HG02852 (cell line): ENCODE measurements at regions not wholly inside any gene's neighbourhood (a gene's known extent, or its start where the extent isn't known, plus 50 kb on each side); places are given as distances from the start of the nearest gene placed in this dataset.

ENCODE experiments used
- ATAC-seq: cut with Tn5 transposase; IDR thresholded peaks from one replicate; pipeline ENCODE4 v1.9.1; 2021; ENCODE audit warnings: mild to moderate bottlenecking, moderate library complexity; ENCODE audit not compliant: unreplicated experiment

DNA sequence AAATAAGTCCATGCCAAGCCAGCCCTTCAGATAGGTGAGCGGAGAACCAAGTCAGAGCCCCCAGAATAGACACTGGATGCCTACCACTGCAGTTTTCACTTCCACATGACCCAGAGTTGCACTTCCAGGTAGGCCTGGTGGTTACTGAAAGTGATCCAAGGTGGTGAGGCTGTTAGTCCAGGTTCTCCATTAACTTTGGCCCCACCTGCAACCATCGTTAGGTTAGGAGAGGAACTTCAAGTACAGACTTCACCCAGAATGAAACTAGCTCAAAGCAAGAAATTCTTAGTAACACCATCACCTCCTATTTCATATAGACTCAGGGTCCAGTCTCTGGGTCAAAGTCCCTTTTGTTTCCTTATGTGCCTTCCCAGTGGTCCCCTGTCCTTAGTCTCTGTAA, 293.1 kb upstream of the ID2 start:
- ATAC-seq = no peak

DNA sequence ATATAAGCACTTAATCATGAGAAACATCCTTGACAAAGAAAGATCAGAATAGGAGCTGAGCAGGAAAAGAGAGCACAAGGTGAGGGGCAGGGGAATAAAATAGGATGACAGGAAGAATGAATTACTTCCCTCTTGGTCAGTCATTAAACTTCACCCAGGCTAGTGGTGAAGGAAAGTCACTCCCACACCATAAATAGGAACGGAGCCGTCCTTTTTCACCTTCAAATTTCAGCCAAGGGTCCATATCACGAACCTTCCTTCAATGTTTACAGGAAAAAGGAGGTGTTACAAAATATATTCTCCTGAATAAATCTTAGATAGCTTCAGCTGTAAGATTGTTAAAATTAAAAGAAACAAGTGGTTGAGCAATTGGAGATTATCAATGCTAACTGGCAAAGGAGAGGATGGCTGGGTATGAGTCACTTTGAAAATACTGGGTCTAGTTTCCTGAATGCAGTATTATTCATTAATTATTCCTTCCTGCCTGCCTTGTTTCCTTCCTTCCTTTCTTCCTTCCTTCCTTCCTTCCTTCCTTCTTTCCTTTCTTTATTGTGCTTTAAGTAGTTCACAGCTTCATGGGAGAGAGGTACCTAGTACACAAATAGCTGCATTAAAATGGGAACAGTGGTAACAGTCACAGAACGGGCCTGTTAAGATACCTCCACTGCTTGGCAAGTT, 292.3 kb upstream of the ID2 start:
- no peak for ATAC-seq

DNA sequence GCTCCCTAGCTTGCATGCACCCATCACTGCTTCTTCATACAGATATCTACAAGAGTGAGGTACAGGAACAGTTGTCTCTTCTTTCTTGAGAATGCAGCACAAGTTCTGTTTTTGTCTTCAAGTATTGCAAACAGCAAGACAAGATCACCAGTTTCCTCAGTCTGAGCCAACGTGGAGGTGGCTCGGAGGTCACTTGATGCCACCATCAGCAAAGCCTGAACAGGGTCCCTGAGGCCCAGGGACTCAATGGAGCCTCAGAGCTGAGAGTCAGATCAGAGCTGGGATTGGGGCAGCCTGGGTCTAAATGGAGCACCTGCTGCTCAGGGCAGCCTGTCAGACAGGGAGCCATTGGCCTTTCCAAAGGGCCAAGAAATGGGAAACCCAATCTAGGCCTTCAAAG, 290.7 kb upstream of the ID2 start:
- ATAC-seq = no peak

DNA sequence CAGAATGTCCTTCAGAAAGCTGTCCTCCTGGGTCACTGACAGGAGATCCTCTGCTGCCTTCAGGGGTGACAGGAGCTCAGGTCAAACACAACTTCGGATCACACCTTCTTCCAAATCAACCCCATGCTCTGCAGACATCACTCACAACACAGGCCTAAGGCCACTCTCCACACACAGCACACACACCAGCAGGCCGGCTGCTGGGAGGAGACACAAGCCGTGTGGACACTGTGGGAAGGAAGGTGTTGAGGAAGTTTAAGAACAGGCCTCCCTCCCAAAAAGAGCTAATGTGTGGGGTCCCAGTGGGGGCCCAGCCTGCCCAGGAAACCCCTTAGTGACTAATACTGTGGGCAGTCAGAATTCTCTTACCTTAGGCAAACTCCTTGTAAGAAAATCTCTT, 290.3 kb upstream of the ID2 start:
- no peak for ATAC-seq

DNA sequence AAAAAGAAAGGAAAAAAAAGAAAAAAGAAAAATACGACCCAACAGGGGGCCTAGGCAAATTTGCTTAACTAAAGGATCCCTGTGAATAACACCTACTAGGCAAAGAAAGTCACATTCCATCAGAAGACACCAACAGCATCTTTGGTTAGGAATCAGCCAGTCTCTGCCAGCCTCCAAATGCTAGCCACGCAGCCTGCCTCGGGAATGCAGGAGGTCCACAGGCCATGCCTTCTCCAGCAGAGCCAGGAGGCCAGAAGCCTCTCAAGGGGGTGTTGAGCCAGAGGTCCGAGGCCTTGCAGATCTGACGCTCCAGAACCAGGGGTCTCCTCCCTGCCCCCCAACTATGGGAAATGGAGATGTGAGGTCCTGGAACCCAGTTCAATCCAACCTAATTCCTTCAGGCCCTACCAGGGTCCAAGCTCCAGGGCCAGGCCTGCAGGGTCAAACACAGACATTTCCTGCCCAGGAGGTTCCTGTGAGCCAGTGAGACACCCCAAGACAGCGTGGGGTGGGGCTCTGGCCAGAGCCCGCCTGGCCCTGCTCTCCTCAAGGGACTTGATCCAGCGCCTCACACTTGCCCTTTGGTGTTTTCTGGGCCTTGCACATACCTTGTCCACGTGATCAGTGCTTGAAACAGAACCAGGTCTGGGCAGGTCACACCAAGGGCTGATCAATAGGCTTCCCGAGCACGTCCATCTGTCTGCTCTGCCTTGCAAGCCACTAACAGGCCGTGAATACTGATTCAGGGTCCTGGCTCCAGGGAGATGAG, 289.6 kb upstream of the ID2 start:
- no peak for ATAC-seq

DNA sequence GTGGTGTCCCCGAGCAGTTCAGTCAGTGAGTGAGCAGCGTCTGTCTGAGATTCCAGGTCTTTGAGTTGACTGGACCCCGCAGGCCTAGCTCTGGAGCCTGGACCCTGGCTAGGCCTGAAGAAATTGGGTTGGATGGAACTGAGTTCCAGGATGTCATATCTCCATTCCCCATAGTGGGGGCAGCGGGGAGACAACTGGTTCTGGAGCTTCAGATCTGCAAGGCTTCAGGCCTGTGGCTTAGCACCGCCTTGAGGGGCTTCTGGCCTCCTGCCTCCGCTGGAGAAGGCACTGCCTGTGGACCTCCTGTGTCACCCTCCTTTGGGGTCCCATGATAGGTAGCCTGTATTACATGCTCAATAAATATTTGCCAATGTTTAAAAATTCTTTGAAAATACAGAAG, 288.4 kb upstream of the ID2 start:
- ATAC-seq = no peak

DNA sequence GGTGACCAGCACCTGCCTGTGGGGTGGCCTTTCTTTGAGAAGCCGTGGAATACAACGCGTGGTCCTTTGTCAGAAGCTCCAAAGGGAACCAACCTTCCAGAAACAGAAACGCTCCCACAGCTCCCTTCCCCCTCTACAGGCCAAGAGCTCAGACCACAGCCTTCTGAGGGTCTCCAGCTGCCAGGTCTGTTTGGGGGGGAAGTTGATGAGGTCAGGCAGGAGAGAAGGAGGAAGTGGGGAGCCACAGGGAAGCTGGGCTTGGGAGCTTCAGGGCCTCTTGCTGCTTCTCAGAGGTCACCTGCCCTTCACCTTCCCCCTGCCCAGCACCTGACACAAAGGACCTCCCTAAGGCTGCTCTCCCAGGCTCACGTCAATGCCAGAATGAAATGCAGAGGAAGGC, 287.7 kb upstream of the ID2 start:
- no peak for ATAC-seq

DNA sequence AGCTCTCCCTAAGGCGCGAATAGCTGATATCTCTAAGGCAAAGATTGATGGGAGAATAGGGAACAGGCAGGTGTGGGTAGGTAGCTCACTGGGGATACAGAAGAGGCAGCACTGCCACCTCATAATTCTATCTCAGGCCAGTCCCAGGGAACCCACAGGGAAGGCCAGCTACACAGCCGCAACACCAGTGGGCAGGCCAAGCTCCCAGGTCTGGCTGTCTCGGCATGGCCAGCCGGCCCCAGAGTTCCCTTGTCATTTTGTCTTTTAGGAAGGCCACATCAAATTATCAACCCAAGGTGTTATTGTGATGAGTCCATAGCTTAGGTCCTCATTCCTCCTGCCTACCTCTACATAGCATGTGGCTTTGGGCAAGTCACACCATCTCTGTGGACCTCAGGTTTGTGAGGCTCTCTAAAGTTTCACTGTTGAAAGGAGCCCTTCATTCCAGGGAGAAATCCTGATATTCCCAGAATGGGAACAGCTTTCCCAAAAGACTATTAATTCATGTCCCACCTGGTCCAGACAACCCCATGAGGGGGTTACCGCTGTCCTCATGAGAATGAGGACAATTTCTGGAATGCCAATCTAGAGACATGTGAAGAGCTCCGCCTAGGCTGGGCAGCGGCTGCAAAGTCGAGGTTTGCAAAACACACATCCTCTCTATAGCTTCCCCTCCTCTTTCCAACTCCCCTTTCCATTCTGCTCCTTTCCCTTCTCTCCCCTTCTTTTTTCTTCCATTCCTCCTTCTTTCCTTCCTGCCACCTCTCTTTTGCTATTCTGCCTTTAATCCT, 287.1 kb upstream of the ID2 start:
- ATAC-seq = no peak

DNA sequence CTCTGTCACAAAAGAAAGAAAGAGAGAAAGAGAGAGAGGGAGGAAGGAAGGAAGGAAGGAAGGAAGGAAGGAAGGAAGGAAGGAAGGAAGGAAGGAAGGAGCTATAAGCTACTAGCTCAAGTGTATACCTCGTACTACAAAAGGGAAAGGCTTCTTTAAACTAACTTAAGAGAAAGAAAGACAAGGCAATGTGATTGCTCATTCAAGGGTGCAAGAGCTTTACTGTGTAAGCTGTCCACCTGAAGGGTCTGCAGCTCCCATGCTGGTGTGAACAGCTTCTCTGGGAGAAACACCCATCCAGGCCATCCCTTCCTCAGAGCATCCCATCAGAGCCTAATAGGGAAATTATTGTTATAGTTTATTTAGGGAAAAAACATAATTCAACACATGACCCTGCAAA, 286.1 kb upstream of the ID2 start:
- ATAC-seq = no peak

DNA sequence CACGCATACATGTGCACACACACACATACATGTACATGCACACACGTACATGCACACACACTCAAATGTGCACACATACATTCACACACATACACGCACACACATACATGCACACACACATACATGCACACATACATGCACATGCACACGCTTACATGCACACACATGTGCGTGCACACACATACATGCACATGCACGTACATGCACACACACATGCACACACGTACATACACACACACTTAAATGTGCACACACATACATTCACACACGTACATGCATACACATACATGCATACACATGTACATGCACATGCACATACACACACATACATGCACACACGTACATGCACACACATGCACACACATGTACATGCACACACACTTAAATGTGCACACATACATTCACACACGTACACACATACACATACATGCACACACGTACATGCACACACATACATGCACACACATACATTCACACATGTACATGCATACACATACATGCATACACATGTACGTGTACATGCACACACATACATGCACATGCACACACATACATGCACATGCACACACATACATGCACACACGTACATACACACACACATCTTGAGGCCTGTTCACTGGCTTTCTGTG, 283.7 kb upstream of the ID2 start:
- no peak for ATAC-seq

DNA sequence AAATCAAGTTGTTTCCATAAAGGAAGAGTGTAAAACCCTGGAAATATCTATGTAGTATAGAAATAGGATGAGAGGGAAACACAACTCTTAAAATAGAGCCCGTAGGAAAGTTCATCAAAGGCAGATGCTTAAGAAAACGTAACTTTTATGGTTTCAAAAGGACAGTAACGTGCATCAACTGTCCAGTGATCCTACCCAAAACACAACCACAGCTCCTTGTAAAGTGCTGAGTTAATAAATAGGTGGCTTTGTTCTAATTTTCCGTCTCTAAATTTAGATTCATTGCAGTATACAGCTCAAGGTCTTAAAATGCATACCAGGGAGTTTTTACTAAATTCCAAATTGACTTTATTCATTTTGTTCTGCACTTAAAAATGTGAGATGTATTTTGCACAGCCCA, 282.1 kb upstream of the ID2 start:
- no peak for ATAC-seq

DNA sequence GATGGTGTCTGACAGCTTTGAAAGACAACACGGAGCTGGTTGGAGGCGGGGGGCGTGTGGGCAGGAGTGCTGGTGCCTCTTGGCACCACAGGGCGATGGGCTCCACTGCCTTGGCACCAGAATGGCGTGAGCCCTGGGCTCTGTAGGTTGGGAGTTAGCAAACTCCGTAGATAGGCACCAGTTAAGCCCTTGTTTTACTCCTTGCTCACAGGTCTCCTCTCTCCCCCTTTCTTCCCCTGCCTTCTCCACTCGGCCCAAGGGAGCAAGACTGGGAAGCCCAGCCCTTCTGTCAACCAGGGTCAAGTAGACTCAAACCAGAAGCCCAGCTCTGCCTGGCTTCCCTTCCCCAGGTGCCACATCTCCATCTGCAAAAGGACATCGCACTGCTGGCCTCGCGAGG, 281.7 kb upstream of the ID2 start:
- no peak for ATAC-seq

DNA sequence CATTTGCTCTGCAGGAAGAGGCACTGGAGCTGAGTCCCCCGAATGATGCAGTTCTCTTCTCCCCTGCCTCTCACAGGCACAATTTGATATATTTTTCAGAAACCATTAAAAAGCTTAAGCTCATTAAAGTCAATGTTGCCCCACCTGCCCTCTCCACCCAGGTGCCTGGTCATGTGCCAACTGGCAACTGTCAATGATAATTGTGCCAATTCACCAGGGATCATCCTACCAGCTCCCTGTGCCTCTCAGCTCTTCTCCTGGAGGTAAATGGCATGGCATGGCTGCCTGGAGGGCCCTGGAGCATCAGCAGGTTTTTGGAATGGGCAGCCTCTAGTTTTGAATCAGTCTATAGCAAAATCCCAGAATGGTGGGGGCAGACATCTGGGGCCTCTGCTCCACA, 279.6 kb upstream of the ID2 start:
- ATAC-seq = no peak

DNA sequence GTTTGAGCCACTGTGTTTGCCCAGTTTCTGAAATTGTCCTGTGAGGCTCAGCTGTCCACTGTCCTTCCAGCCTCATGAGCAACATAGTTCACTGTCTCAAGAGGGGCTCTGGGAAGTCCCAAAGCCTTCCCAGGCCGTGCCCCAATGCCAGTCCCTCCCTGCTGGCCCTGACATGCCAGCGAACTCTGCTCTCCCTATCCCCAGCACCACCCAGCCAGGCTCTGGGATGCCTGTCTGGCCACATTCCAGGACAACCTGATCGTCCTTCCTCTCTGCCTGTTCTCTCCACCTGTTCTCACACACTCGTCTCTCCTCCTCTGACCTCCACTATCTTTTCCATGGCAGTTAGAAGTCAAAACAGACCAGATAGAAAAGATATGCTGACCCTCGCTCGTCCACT, 278.0 kb upstream of the ID2 start:
- ATAC-seq = no peak

DNA sequence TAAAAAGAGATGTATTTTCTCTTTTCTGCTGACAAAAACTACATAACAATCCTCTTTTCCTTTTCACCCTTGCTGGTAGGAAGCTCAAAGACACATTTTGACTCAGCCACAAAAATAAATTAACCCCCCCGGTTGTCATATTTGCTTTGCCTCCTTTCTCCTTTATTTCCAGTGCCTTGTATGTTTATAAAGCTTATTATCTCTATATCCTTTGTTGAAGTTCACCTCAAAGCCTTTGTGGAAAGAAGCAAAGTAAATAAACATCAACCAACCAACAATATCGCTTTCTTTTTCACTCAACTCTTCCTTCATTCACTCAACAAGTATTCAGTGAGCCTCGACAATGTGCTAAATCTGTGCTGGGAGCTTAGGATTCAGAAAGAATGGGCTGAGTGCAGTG, 276.5 kb upstream of the ID2 start:
- ATAC-seq = no peak

DNA sequence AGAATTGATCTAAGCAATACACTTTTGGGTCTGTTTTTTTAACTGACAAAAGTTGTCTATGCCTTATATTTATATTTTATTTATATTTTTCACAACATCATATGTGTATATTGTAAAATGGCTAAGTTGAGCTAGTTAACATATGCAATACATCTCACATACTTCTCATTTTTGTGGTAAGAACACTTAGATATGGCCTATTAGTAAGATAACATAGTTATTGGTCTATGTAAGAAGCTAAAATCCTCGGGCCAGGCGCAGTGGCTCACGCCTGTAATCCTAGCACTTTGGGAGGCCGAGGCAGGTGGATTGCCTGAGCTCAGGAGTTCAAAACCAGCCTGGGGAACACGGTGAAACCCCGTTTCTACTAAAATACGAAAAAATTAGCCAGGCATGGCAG, 275.6 kb upstream of the ID2 start:
- ATAC-seq = no peak

DNA sequence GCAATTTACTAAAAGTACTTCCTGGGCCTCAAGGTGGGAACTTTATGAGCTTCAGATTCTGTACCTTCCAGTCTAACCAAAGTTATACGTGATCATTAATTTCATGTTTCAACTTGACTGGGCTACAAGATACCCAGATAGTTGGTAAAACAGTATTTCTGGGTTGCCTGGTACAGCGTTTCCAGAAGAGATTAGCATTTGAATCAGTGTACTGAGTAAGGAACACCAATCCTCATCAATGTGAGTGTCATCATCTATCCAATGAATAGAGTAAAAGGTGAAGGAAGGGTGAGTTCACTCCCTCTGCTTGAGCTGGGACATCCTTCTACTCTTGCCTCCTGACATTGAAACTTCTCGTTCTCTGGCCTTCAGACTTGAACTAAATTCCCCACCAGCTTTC, 274.5 kb upstream of the ID2 start:
- no peak for ATAC-seq

DNA sequence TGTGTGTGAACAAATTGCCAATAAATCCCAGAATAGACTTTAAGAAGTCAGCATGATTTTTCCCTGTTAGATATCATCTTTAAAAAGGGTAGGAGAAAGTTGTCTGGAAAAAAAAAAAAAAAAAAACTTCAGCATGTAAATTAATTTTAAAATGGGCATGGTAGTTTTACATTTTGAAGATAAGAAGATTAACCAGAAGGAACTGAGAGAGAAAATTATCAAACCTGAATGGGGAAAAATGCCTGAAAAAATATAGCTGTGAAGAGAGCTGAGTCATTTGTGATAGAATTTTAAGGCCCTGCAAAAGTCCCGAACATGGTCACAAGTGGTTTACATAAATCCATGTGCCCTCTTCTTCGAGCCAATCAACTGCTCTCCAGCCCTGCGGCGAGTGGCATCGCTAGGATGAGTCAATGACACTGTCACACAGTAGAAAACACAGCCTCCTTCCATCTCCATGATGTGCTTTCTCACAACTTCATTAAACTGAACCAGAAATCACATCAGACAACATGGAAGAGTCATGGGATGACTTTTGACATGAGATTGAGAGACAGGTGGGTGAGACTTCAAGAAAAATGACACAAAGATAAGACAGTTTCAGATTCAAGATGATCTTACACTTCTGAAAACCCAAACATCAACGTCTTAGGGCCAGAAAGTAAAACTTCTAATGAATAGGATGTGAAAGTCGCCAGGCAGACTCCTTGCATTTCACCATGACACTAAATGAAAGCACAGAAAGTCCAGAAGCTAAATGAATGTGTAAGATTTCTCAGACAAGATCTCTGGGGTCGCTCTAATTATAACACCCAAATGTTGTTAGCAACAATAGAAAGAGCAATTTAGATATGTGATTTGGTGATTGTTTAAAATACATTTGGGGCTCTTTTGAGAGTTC, 273.0 kb upstream of the ID2 start:
- peak; percentile 88 for ATAC-seq

DNA sequence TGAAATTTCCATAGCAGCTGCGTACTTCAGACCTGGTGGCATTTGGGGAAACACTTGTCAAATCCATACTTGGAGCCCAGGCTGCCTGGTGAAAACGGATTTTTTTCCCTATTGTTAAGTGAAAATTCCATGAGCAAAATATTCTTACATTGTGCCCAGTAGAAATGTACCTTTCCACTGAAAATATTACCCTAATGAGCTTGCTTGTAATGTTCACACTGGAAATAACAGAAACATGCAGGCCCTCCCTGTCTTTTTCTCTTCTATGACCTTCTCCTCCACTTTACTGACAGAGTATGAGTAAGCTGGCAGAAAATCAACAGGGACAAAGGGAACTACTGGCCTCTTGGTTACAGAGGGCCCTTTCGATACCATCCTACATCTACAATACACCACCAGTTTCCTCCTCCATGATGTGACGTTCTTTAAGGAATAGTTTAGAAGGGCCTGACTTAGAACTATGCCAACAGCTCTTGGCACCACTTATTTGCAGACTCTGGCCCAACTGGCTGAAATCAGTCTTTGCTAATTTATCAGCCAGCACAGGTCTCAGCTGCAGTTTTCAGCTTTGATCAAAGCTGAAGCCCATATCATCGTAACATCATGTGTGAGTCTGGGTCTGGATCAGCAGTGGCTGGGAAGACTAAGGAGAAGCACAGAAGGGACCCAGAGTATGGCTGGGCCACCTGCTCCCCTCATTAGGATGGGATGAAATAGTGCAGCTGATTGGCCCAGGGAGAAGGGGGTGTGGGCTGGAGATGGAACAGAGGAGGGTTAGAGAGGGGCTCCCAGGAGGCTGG, 272.2 kb upstream of the ID2 start:
- no peak for ATAC-seq

DNA sequence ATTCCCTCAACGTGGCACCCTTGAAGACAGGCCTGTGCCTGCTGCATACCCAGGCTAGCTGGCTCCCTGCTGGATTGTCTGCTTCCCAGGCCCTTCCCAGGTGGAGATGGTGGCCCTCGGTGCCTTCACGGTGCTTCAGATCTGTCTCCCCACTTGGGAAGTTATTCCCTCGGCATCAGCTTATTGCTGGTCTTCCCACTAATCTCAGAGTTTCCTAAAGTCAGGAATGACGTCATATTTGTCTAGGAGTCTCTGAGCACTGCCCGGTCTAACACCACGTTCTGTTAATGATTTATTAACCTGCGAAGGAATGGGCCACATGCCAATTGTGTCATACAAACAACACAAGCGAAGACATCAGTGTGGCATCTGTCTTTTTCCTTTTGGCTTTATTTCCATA, 269.8 kb upstream of the ID2 start:
- ATAC-seq = no peak
